Cardiac muscle cell (in vitro differentiated cells and primary cell): ENCODE measurements at regions not wholly inside any gene's neighbourhood (a gene's known extent, or its start where the extent isn't known, plus 50 kb on each side); places are given as distances from the start of the nearest gene placed in this dataset.

Experiments
- DNase-seq, 2 donors: peaks; one replicate each; pipeline versions ENCODE4 v3.0.0 to v3.0.0-alpha.2; 2010 to 2017; ENCODE audit warnings: low read depth in 1 of 2, low spot score in 1 of 2
- H3K27ac ChIP-seq: fragments of 200-600 bp; sonication (generic); 2 replicates; pipeline ENCODE4 v1.5.1; 2016
- H3K27me3 ChIP-seq: fragments of 200-600 bp; sonication (generic); 2 replicates; pipeline ENCODE4 v1.6.0; 2016; ENCODE audit warnings: control low read depth
- H3K36me3 ChIP-seq: fragments of 200-600 bp; sonication (generic); 2 replicates; pipeline ENCODE4 v1.5.1; 2016; ENCODE audit warnings: control low read depth
- H3K4me1 ChIP-seq: fragments of 200-600 bp; sonication (generic); 2 replicates; pipeline ENCODE4 v1.8.1; 2017; ENCODE audit warnings: low read depth, mild to moderate bottlenecking, mixed run types
- H3K4me3 ChIP-seq: fragments of 200-600 bp; sonication (generic); 2 replicates; pipeline ENCODE4 v1.5.1; 2016; ENCODE audit warnings: mild to moderate bottlenecking
- H3K9me3 ChIP-seq: fragments of 200-600 bp; sonication (generic); 2 replicates; pipeline ENCODE4 v1.5.1; 2017; ENCODE audit warnings: low read depth, mild to moderate bottlenecking, control low read depth
- CTCF ChIP-seq: IDR thresholded peaks from 2 replicates; pipeline ENCODE4 v1.5.1; 2012; ENCODE audit warnings: low read depth, mild to moderate bottlenecking, low read length

- no peak overlapping the region for H3K4me3 ChIP-seq
- H3K9me3 ChIP-seq: no peaks in the 10 kb centered on the region
- no peaks in the 10 kb centered on the region for H3K36me3 ChIP-seq
- no peak overlapping the region for H3K27ac ChIP-seq
- no peaks in the 10 kb centered on the region for H3K27me3 ChIP-seq
- H3K4me1 ChIP-seq: no peaks in the 10 kb centered on the region
- TF ChIP-seq CTCF: no peak
- DNase-seq: peak in 1 of 2 donors; percentile 3
Observed at GRCh38 chr11:98940913-98941312, 79.8 kb upstream of the CNTN5 start.

DNA sequence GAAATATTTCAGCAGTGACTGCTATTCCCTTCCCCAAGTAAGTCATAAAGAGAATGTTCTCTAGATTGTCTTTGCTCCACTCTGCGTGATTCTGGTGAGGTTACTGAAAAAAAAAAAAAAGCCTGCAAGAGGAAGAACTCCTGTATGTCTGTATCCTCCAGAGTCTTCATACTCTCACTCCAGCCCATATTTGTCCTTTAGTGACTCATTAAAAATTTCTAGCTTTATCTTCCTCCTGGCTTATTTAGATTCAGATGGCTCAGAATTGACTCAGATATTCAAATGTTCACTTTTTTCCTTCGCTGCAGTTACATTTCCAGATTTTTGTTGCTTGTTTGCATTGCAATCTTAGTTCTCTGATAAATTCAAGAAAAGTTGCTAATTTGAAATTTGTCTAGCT, 76.3 kb upstream of the CNTN5 start:
- Histone ChIP-seq H3K36me3 (no peaks in the 10 kb centered on the region), H3K4me3 (no peak overlapping the region), H3K27me3 (no peaks in the 10 kb centered on the region), H3K9me3 (no peaks in the 10 kb centered on the region), H3K4me1 (no peaks in the 10 kb centered on the region), H3K27ac (no peak overlapping the region)
- no peak for DNase-seq
- no peak for TF ChIP-seq CTCF

GRCh38 chr11:98952107-98952506, 68.6 kb upstream of the CNTN5 start:
- Histone ChIP-seq H3K4me1 (no peaks in the 10 kb centered on the region), H3K36me3 (no peaks in the 10 kb centered on the region), H3K27me3 (no peaks in the 10 kb centered on the region), H3K27ac (no peak overlapping the region), H3K9me3 (no peaks in the 10 kb centered on the region), H3K4me3 (no peak overlapping the region)
- TF ChIP-seq CTCF: no peak
- no peak for DNase-seq

DNA sequence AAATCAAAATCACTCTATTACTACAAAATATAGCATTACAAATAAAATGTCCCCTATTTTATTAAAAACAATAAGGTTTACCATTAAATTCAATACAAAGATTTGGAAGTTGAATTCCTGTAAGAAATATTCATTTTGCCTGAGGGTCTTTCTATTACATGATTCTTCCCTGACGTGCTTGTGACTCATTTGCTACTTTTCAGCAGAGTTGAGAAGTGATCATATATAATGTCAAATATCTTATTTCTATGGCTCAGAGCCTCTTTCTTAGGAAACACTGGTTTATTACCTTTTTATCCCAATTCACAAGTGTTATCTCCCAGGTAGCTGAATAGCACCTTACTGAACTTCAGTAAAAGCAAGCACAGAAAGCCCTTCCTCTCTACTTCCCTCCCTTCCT, 65.2 kb upstream of the CNTN5 start:
- Histone ChIP-seq H3K36me3 (no peaks in the 10 kb centered on the region), H3K4me3 (no peak overlapping the region), H3K9me3 (no peaks in the 10 kb centered on the region), H3K27ac (no peak overlapping the region), H3K27me3 (no peaks in the 10 kb centered on the region), H3K4me1 (no peaks in the 10 kb centered on the region)
- TF ChIP-seq CTCF: no peak
- DNase-seq: no peak

GRCh38 chr11:98964146-98964545, 56.6 kb upstream of the CNTN5 start:
- H3K27ac ChIP-seq: no peak overlapping the region
- no peaks in the 10 kb centered on the region for H3K27me3 ChIP-seq
- no peak for DNase-seq
- no peaks in the 10 kb centered on the region for H3K9me3 ChIP-seq
- H3K4me1 ChIP-seq: no peaks in the 10 kb centered on the region
- H3K36me3 ChIP-seq: no peaks in the 10 kb centered on the region
- no peak for TF ChIP-seq CTCF
- no peak overlapping the region for H3K4me3 ChIP-seq

DNA sequence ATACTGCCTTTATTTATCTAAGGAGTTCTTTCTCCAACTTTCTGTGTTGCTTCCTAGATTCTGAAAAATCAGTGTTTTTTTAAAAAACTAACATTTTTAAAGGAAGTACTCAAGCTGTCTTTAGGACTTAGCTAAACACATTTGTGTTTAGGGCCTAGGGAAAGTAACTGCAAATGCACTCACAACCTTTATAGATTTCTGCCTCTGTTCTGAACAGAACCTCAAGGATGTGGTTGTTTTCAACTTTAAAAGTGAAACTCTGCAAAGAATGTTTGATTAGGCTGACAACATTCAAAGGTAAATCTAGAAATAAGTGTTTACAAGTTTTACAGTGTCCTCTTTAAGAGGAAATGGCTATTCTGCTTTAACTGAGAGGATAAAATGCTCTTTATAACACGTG, 55.4 kb upstream of the CNTN5 start:
- no peak for TF ChIP-seq CTCF
- no peaks in the 10 kb centered on the region for H3K4me1 ChIP-seq
- DNase-seq: no peak
- no peaks in the 10 kb centered on the region for H3K36me3 ChIP-seq
- no peaks in the 10 kb centered on the region for H3K9me3 ChIP-seq
- H3K27ac ChIP-seq: no peak overlapping the region
- H3K4me3 ChIP-seq: no peak overlapping the region
- no peaks in the 10 kb centered on the region for H3K27me3 ChIP-seq
